PC-3 (cell line): ENCODE measurements at regions not wholly inside any gene's neighbourhood (a gene's known extent, or its start where the extent isn't known, plus 50 kb on each side); places are given as distances from the start of the nearest gene placed in this dataset.

Source experiments
- ATAC-seq: fragments of 200-7000 bp; cut with Tn5 transposase; 2 replicates; pipeline ENCODE4 v1.9.1; 2020; ENCODE audit warnings: mild to moderate bottlenecking, moderate library complexity
- BruUV-seq: library from RNA; stranded (reverse); fragments of 400-500 nt; replicated peaks from 2 replicates; lab custom pipeline; 2021; lab: Mats Ljungman, UMichigan
- CTCF ChIA-PET: fragments of 300-600 bp; sonication (Branson Sonifier 250); formaldehyde crosslinking; loops from one replicate; lab custom pipeline; 2022; ENCODE audit warnings: antibody characterized with exemption; lab: Charles Lee
- POLR2A ChIA-PET: fragments of 300-600 bp; sonication (Branson Sonifier 250); formaldehyde crosslinking; loops from one replicate; lab custom pipeline; 2022; ENCODE audit warnings: antibody characterized with exemption; ENCODE audit not compliant: unreplicated experiment; lab: Charles Lee
- DNase-seq: peaks from one replicate; pipeline ENCODE4 v3.0.0-alpha.2; 2015
- H2AFZ ChIP-seq: fragments of 300-600 bp; sonication (generic); 2 replicates; pipeline ENCODE4 v1.6.0; 2016; ENCODE audit warnings: antibody characterized with exemption, low read length
- H3F3A ChIP-seq: fragments of 300-600 bp; sonication (generic); one replicate; pipeline ENCODE4 v1.6.0; 2017; ENCODE audit warnings: antibody characterized with exemption, low read length, control low read depth, mild to moderate bottlenecking; ENCODE audit not compliant: unreplicated experiment
- H3K27ac ChIP-seq: fragments of 300-600 bp; sonication (generic); 2 replicates; pipeline ENCODE4 v1.5.1; 2016; ENCODE audit warnings: mild to moderate bottlenecking, low read length
- H3K27me3 ChIP-seq: fragments of 300-600 bp; sonication (generic); 2 replicates; pipeline ENCODE4 v1.6.1; 2016; ENCODE audit warnings: low read length, mixed read lengths
- H3K36me3 ChIP-seq: fragments of 300-600 bp; sonication (generic); 2 replicates; pipeline ENCODE4 v1.6.1; 2016; ENCODE audit warnings: low read depth, mixed run types, low read length, mixed read lengths
- H3K4me1 ChIP-seq: fragments of 300-600 bp; sonication (generic); 2 replicates; pipeline ENCODE4 v1.5.1; 2016; ENCODE audit warnings: low read length; ENCODE audit not compliant: insufficient read depth
- H3K4me2 ChIP-seq: fragments of 300-600 bp; sonication (generic); 2 replicates; pipeline ENCODE4 v1.6.0; 2016; ENCODE audit warnings: low read length
- H3K4me3 ChIP-seq: fragments of 300-600 bp; sonication (generic); 2 replicates; pipeline ENCODE4 v1.5.1; 2016; ENCODE audit warnings: mild to moderate bottlenecking, low read length, mixed read lengths
- H3K79me2 ChIP-seq: fragments of 300-600 bp; sonication (generic); 2 replicates; pipeline ENCODE4 v1.6.1; 2017; ENCODE audit warnings: low read length, mixed read lengths
- H3K9ac ChIP-seq: fragments of 300-600 bp; sonication (generic); 2 replicates; pipeline ENCODE4 v1.6.0; 2016; ENCODE audit warnings: mild to moderate bottlenecking, low read length
- H3K9me2 ChIP-seq: fragments of 300-600 bp; sonication (generic); replicated peaks from 2 replicates; pipeline ENCODE4 v1.6.1; 2016; ENCODE audit warnings: mixed run types, low read length, mixed read lengths
- H3K9me3 ChIP-seq: fragments of 300-600 bp; sonication (generic); 2 replicates; pipeline ENCODE4 v1.6.1; 2016; ENCODE audit warnings: low read length, mixed read lengths
- H4K20me1 ChIP-seq: fragments of 300-600 bp; sonication (generic); 2 replicates; pipeline ENCODE4 v1.6.1; 2016; ENCODE audit warnings: low read length, mixed read lengths
- CTCF ChIP-seq: fragments of 300-600 bp; sonication (generic); conservative IDR thresholded peaks from 2 replicates; pipeline ENCODE4 v1.5.1; 2017; ENCODE audit warnings: antibody characterized with exemption, low read depth, mild to moderate bottlenecking, low read length
- EZH2 ChIP-seq: fragments of 300-600 bp; sonication (generic); IDR thresholded peaks from one replicate; pipeline ENCODE4 v1.6.1; 2017; ENCODE audit warnings: antibody characterized with exemption, mild to moderate bottlenecking, low read length; ENCODE audit not compliant: unreplicated experiment
- EZH2phosphoT487 ChIP-seq: fragments of 300-600 bp; sonication (generic); IDR thresholded peaks from 2 replicates; pipeline ENCODE4 v1.6.1; 2018; ENCODE audit warnings: mild to moderate bottlenecking, antibody characterized with exemption, low read length, borderline replicate concordance
- intact Hi-C: fragments of 100-400 bp; cut with micrococcal nuclease; formaldehyde crosslinking; loops from 2 replicates; pipeline ENCODE4 v1.9.0; 2023

DNA sequence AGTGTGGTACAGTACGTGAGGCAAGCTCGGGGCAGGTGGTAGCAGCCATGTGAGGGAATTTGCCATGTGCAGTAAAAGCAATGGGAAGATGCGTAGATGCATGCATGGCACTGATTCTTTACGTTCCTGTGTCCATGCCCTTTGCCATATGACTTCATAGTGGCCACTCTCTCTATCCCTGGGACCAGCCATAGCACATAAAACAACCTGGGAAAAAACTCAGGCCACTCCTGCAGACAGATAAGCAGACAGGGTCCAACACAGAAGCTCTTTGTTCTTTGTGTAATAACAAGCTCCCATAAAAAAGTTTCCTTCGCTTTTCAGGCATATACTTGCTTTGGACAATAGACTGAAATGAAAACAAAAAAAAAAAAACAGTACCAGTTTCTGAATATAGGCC, 622.4 kb upstream of the POM121L12 start:
- POLR2A ChIA-PET: no interaction called here
- ATAC-seq: no peak
- H2AFZ ChIP-seq: no peak overlapping the region

GRCh38 chr7:52410032-52410431, 625.4 kb upstream of the POM121L12 start:
- Histone ChIP-seq H3K79me2 (no peaks in the 10 kb centered on the region), H3K36me3 (no peaks in the 10 kb centered on the region), H3K27ac (no peak overlapping the region), H2AFZ (no peak overlapping the region), H3K4me3 (no peak overlapping the region), H3K9ac (no peak overlapping the region), H3F3A (no peaks in the 10 kb centered on the region), H3K4me1 (no peaks in the 10 kb centered on the region), H3K9me3 (no peaks in the 10 kb centered on the region), H4K20me1 (no peaks in the 10 kb centered on the region), H3K27me3 (no peaks in the 10 kb centered on the region), H3K4me2 (no peak overlapping the region), H3K9me2 (no peaks in the 10 kb centered on the region)
- TF ChIP-seq EZH2phosphoT487 (no peak), CTCF (no peak), EZH2 (no peak)
- CTCF ChIA-PET: no interaction called here
- ATAC-seq (no peak), DNase-seq (no peak)
- POLR2A ChIA-PET: no interaction called here
- no TSS peak for BruUV-seq
- intact Hi-C loops: no loop called here

More for the DNA sequence above, 622.4 kb upstream of the POM121L12 start:
- H3K36me3 ChIP-seq: no peaks in the 10 kb centered on the region
- intact Hi-C loops: no loop called here
- no peaks in the 10 kb centered on the region for H3F3A ChIP-seq
- H3K4me2 ChIP-seq: no peak overlapping the region
- CTCF ChIA-PET: no interaction called here
- H3K27me3 ChIP-seq: no peaks in the 10 kb centered on the region
- DNase-seq: no peak
- no peaks in the 10 kb centered on the region for H3K9me3 ChIP-seq
- no peak for TF ChIP-seq EZH2
- TF ChIP-seq CTCF: no peak
- no peak for TF ChIP-seq EZH2phosphoT487
- H4K20me1 ChIP-seq: no peaks in the 10 kb centered on the region
- no peaks in the 10 kb centered on the region for H3K4me1 ChIP-seq
- BruUV-seq: no TSS peak
- H3K27ac ChIP-seq: no peak overlapping the region
- no peak overlapping the region for H3K9ac ChIP-seq
- H3K4me3 ChIP-seq: no peak overlapping the region
- no peaks in the 10 kb centered on the region for H3K79me2 ChIP-seq
- no peaks in the 10 kb centered on the region for H3K9me2 ChIP-seq

DNA sequence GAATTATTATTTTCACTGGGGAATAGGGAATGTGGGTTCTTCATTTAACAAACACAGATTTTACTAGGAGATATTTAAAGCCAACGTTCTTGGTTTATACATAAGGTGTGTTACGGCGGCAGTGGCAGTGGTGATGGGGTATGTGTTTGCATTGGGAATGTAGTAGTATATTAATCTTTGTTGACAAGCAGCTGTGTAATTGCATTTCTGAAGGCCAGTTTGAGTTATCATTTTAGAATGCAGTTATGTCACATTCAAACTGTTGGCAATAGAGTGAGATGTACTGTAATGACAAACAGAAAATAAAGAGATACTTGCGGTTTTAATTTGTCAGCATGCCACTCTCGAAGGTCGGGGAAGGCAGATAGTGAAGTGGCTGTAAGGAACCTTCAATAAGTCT, 628.6 kb upstream of the POM121L12 start:
- H3K9me2 ChIP-seq: no peaks in the 10 kb centered on the region
- H3K36me3 ChIP-seq: no peaks in the 10 kb centered on the region
- H3K27me3 ChIP-seq: no peaks in the 10 kb centered on the region
- H3K4me1 ChIP-seq: no peaks in the 10 kb centered on the region
- no peak overlapping the region for H2AFZ ChIP-seq
- BruUV-seq: no TSS peak
- no peaks in the 10 kb centered on the region for H4K20me1 ChIP-seq
- no peak overlapping the region for H3K27ac ChIP-seq
- no peak overlapping the region for H3K9ac ChIP-seq
- H3K79me2 ChIP-seq: no peaks in the 10 kb centered on the region
- ATAC-seq (no peak), DNase-seq (no peak)
- no peaks in the 10 kb centered on the region for H3K9me3 ChIP-seq
- ChIA-PET CTCF (no interaction called here), POLR2A (no interaction called here)
- H3K4me3 ChIP-seq: no peak overlapping the region
- TF ChIP-seq CTCF (no peak), EZH2phosphoT487 (no peak)
- no peaks in the 10 kb centered on the region for H3F3A ChIP-seq
- intact Hi-C loops: no loop called here
- no peak overlapping the region for H3K4me2 ChIP-seq
